HCT116 (cell line): ENCODE measurements at regions not wholly inside any gene's neighbourhood (a gene's known extent, or its start where the extent isn't known, plus 50 kb on each side); places are given as distances from the start of the nearest gene placed in this dataset.

Source experiments
- ATAC-seq: fragments of 200-7000 bp; cut with Tn5 transposase; 2 replicates; pipeline ENCODE4 v1.9.1; 2020; ENCODE audit warnings: mild to moderate bottlenecking, moderate library complexity
- BruUV-seq: library from RNA; stranded (reverse); fragments of 400-500 nt; replicated peaks from 2 replicates; lab custom pipeline; 2021; lab: Mats Ljungman, UMichigan
- CTCF ChIA-PET: fragments of 300-600 bp; sonication (Branson Sonifier 250); formaldehyde crosslinking; loops from one replicate; lab custom pipeline; 2021; ENCODE audit warnings: antibody characterized with exemption; lab: Charles Lee
- POLR2A ChIA-PET: fragments of 300-600, 350-600 bp; sonication (Branson Sonifier 250); formaldehyde crosslinking; loops from one replicate; lab custom pipeline; 2021; ENCODE audit warnings: antibody characterized with exemption; lab: Charles Lee
- RAD21 ChIA-PET, 2 experiments: fragments of 300-600 bp; sonication (Branson Sonifier 250); formaldehyde crosslinking; loops; one replicate each; lab custom pipeline; 2023; ENCODE audit warnings: low total read pairs in 2 of 2; ENCODE audit not compliant: uncharacterized antibody in 2 of 2, unreplicated experiment in 2 of 2, low non-redundant PET in 1 of 2; lab: Charles Lee
- DNase-seq: peaks from one replicate; pipeline ENCODE4 v3.0.0-alpha.2; 2010; ENCODE audit warnings: low read depth, low spot score
- H2AFZ ChIP-seq: fragments of 200-600 bp; shearing (Covaris generic), sonication (generic); 2 replicates; pipeline ENCODE4 v1.6.1; 2017; ENCODE audit warnings: low read depth, mixed run types, mixed read lengths, antibody characterized with exemption, low read length; ENCODE audit not compliant: poor library complexity, severe bottlenecking
- H3K27ac ChIP-seq: 2 replicates; pipeline ENCODE4 v1.5.1; 2012; ENCODE audit warnings: low read depth, low read length
- H3K27me3 ChIP-seq: fragments of 200-600 bp; sonication (generic); 2 replicates; pipeline ENCODE4 v1.6.1; 2016; ENCODE audit warnings: mixed run types, low read length, mixed read lengths; ENCODE audit not compliant: insufficient read depth
- H3K36me3 ChIP-seq, 2 experiments: fragments of 200-500 bp in 1 of 2; fragments of 200-600 bp in 1 of 2; sonication (Bioruptor generic) in 1 of 2; sonication (generic) in 1 of 2; 2 replicates each; pipeline versions ENCODE4 v1.5.1 to v1.6.1; 2014 to 2016; ENCODE audit warnings: low read length in 2 of 2, inconsistent platforms in 1 of 2, mixed read lengths in 1 of 2, mixed run types in 1 of 2; ENCODE audit not compliant: insufficient read depth in 2 of 2, control insufficient read depth in 1 of 2
- H3K4me1 ChIP-seq, 2 experiments: fragments of 200-600 bp in 1 of 2; sonication (generic) in 1 of 2; 2 replicates each; pipeline versions ENCODE4 v1.5.1 to v1.6.1; 2012 to 2017; ENCODE audit warnings: low read length in 2 of 2, inconsistent platforms in 1 of 2, mild to moderate bottlenecking in 1 of 2, mixed read lengths in 1 of 2, mixed run types in 1 of 2, moderate library complexity in 1 of 2; ENCODE audit not compliant: insufficient read depth in 2 of 2, control insufficient read depth in 1 of 2
- H3K4me2 ChIP-seq: fragments of 200-600 bp; sonication (generic); 2 replicates; pipeline ENCODE4 v1.6.1; 2017; ENCODE audit warnings: mixed run types, low read length, mixed read lengths
- H3K4me3 ChIP-seq, 2 experiments: fragments of 200-600 bp in 1 of 2; sonication (generic) in 1 of 2; replicated peaks in 1 of 2; 2 replicates each; pipeline ENCODE4 v1.5.1; 2011 to 2016; ENCODE audit warnings: low read length in 2 of 2, control low read depth in 1 of 2, low read depth in 1 of 2, mild to moderate bottlenecking in 1 of 2, mixed read lengths in 1 of 2, mixed run types in 1 of 2
- H3K79me2 ChIP-seq: fragments of 200-600 bp; sonication (generic); 2 replicates; pipeline ENCODE4 v1.6.1; 2017; ENCODE audit warnings: mild to moderate bottlenecking, mixed run types, low read length, moderate library complexity, mixed read lengths; ENCODE audit not compliant: insufficient read depth
- H3K9ac ChIP-seq: fragments of 200-600 bp; sonication (generic); 2 replicates; pipeline ENCODE4 v1.6.1; 2016; ENCODE audit warnings: low read length, mixed read lengths
- H3K9me2 ChIP-seq: fragments of 200-600 bp; sonication (generic), shearing (Covaris generic); 2 replicates; pipeline ENCODE4 v1.6.1; 2017; ENCODE audit warnings: mixed run types, mild to moderate bottlenecking, moderate library complexity; ENCODE audit not compliant: insufficient read depth
- H3K9me3 ChIP-seq, 2 experiments: fragments of 200-500 bp in 1 of 2; fragments of 200-600 bp in 1 of 2; sonication (Bioruptor generic) in 1 of 2; sonication (generic) in 1 of 2; 2 replicates each; pipeline ENCODE4 v1.6.1; 2014 to 2017; ENCODE audit warnings: low read length in 2 of 2, mixed read lengths in 2 of 2, inconsistent platforms in 1 of 2, low read depth in 1 of 2, mild to moderate bottlenecking in 1 of 2, mixed run types in 1 of 2, moderate library complexity in 1 of 2; ENCODE audit not compliant: control insufficient read depth in 1 of 2, insufficient read depth in 1 of 2
- H4K20me1 ChIP-seq: fragments of 200-600 bp; sonication (generic), shearing (Covaris generic); 2 replicates; pipeline ENCODE4 v1.6.1; 2017; ENCODE audit warnings: mixed run types, mild to moderate bottlenecking, moderate library complexity; ENCODE audit not compliant: insufficient read depth
- CEBPB ChIP-seq: IDR thresholded peaks from 2 replicates; pipeline ENCODE4 v1.6.1; 2012; ENCODE audit warnings: low read depth
- ELF1 ChIP-seq: IDR thresholded peaks from 2 replicates; pipeline ENCODE4 v1.6.1; 2012; ENCODE audit warnings: low read depth, borderline replicate concordance
- EZH2phosphoT487 ChIP-seq: fragments of 200-600 bp; IDR thresholded peaks from 2 replicates; pipeline ENCODE4 v1.6.1; 2018; ENCODE audit warnings: antibody characterized with exemption, borderline replicate concordance
- REST ChIP-seq: IDR thresholded peaks from 2 replicates; pipeline ENCODE4 v1.6.1; 2012; ENCODE audit warnings: low read depth
- TCF7L2 ChIP-seq: IDR thresholded peaks from 2 replicates; pipeline ENCODE4 v1.7.0; 2011; ENCODE audit warnings: borderline replicate concordance, inconsistent platforms; ENCODE audit not compliant: insufficient read depth, insufficient read length; ENCODE audit errors: extremely low read depth
- YY1 ChIP-seq: IDR thresholded peaks from 2 replicates; pipeline ENCODE4 v1.6.1; 2011; ENCODE audit warnings: low read length, low read depth, moderate library complexity, mild to moderate bottlenecking; ENCODE audit not compliant: insufficient replicate concordance; ENCODE audit errors: extremely low read depth
- ZFX ChIP-seq: fragments of 450-650 bp; IDR thresholded peaks from 2 replicates; pipeline ENCODE4 v1.6.1; 2017
- intact Hi-C: fragments of 100-400 bp; cut with micrococcal nuclease; formaldehyde crosslinking; loops from 2 replicates; pipeline ENCODE4 v1.10.0; 2022

- ATAC-seq (no peak), DNase-seq (no peak)
- ChIA-PET POLR2A (no interaction called here), CTCF (no interaction called here), RAD21 (no interaction called here)
- no peak overlapping the region for H3K27ac ChIP-seq
- H3K9me2 ChIP-seq = no peaks in the 10 kb centered on the region
- peaks cover 8 to 21% of the 10 kb centered on the region in 2 experiments; a peak in 2 of 4 replicates for H3K9me3 ChIP-seq
- no peaks in the 10 kb centered on the region for H3K4me1 ChIP-seq
- no peaks in the 10 kb centered on the region for H3K79me2 ChIP-seq
- no peak overlapping the region for H3K9ac ChIP-seq
- no peaks in the 10 kb centered on the region for H3K27me3 ChIP-seq
- H4K20me1 ChIP-seq = no peaks in the 10 kb centered on the region
- no peak overlapping the region for H3K4me3 ChIP-seq
- intact Hi-C loops = no loop called here
- no peak overlapping the region for H3K4me2 ChIP-seq
- no peaks in the 10 kb centered on the region for H3K36me3 ChIP-seq
- no TSS peak for BruUV-seq
- TF ChIP-seq CEBPB = no peak
- no peak for TF ChIP-seq ELF1
- no peak for TF ChIP-seq EZH2phosphoT487
- TF ChIP-seq TCF7L2 = no peak
- TF ChIP-seq YY1 = no peak
- TF ChIP-seq ZFX = no peak
- TF ChIP-seq REST = no peak
- H2AFZ ChIP-seq = no peak overlapping the region
Observed at GRCh38 chr2:13654416-13654815, 937.7 kb downstream of the TRIB2 start.
